Natural killer cell (primary cell): ENCODE measurements at regions not wholly inside any gene's neighbourhood (a gene's known extent, or its start where the extent isn't known, plus 50 kb on each side); places are given as distances from the start of the nearest gene placed in this dataset.

ENCODE experiments used
- ATAC-seq, 3 donors: fragments of 150-1000 bp in 2 of 3; fragments of 200-7000 bp in 1 of 3; cut with Tn5 transposase; 1 replicate in 1 of 3; 2 replicates in 2 of 3; pipeline ENCODE4 v1.10.0; 2021; ENCODE audit warnings: mild to moderate bottlenecking in 2 of 3, moderate library complexity in 2 of 3
- DNase-seq, 2 donors: peaks; one replicate each; pipeline versions ENCODE4 v3.0.0 to v3.0.0-alpha.2; 2013 to 2021; ENCODE audit warnings: mixed read lengths in 1 of 2
- H3K27ac ChIP-seq: one replicate; pipeline ENCODE4 v1.5.1; 2013; ENCODE audit warnings: mild to moderate bottlenecking, low read length
- H3K27me3 ChIP-seq: one replicate; pipeline ENCODE4 v1.6.1; 2013; ENCODE audit warnings: low read length; ENCODE audit not compliant: control insufficient read depth, insufficient read depth
- H3K36me3 ChIP-seq: one replicate; pipeline ENCODE4 v1.6.1; 2013; ENCODE audit warnings: low read length; ENCODE audit not compliant: control insufficient read depth, insufficient read depth
- H3K4me1 ChIP-seq: one replicate; pipeline ENCODE4 v1.6.1; 2013; ENCODE audit warnings: low read length; ENCODE audit not compliant: control insufficient read depth, insufficient read depth
- H3K4me3 ChIP-seq: one replicate; pipeline ENCODE4 v1.5.1; 2013; ENCODE audit warnings: low read length
- H3K9me3 ChIP-seq: one replicate; pipeline ENCODE4 v1.6.1; 2013; ENCODE audit warnings: low read length; ENCODE audit not compliant: control insufficient read depth, insufficient read depth
- H3K27ac Mint-ChIP-seq, 2 donors: one replicate each; pipeline ENCODE4 v1.8.0; 2022; ENCODE audit warnings: mild to moderate bottlenecking in 2 of 2, mixed read lengths in 2 of 2, moderate library complexity in 1 of 2
- H3K27me3 Mint-ChIP-seq, 2 donors: one replicate each; pipeline ENCODE4 v1.8.0; 2022; ENCODE audit warnings: low read depth in 2 of 2, mixed read lengths in 2 of 2
- H3K36me3 Mint-ChIP-seq: one replicate; pipeline ENCODE4 v1.8.0; 2022; ENCODE audit warnings: mixed read lengths
- H3K4me1 Mint-ChIP-seq, 2 donors: one replicate each; pipeline ENCODE4 v1.8.0; 2022; ENCODE audit warnings: mixed read lengths in 2 of 2
- H3K4me3 Mint-ChIP-seq: one replicate; pipeline ENCODE4 v1.8.0; 2022; ENCODE audit warnings: mild to moderate bottlenecking, moderate library complexity, mixed read lengths
- H3K9me3 Mint-ChIP-seq, 2 donors: one replicate each; pipeline ENCODE4 v1.8.0; 2022; ENCODE audit warnings: mixed read lengths in 2 of 2
- WGBS: methylation state at CpG from one replicate; pipeline ENCODE4 v1.1.7; 2013; ENCODE audit warnings: missing lambda C conversion rate; ENCODE audit not compliant: insufficient coverage; 5-methylcytosine and 5-hydroxymethylcytosine counted together
- intact Hi-C: fragments of 100-400 bp; cut with micrococcal nuclease; formaldehyde crosslinking; loops from one replicate; pipeline ENCODE4 v1.14.2; 2022
- TF ChIP-seq, protein P1 (sequence below): fragments of 200-600 bp; IDR thresholded peaks from one replicate; pipeline ENCODE4 v1.8.0; 2022; ENCODE audit warnings: antibody characterized with exemption

DNA sequence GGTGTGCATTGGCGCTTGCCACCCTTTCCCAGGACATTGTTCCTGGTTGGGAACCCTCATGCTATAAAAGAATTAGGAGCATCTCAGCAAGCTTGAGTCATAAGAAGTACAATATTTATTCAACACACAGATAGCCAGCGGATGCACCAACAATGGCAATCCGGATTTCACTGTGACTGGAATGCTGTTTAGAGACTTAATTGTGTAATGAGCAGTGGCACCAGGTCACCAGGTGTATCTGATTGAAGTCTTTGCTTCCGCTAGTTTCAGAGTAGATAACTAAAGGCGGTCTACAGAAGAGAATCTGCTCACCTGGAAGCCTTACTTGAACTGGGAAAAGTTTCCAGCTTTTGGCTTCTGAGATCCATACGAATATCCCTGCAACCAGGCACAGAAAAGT is 772.3 kb upstream of the GHITM start:
- ATAC-seq = no peak
- H3K27me3 ChIP-seq = no peaks in the 10 kb centered on the region

DNA sequence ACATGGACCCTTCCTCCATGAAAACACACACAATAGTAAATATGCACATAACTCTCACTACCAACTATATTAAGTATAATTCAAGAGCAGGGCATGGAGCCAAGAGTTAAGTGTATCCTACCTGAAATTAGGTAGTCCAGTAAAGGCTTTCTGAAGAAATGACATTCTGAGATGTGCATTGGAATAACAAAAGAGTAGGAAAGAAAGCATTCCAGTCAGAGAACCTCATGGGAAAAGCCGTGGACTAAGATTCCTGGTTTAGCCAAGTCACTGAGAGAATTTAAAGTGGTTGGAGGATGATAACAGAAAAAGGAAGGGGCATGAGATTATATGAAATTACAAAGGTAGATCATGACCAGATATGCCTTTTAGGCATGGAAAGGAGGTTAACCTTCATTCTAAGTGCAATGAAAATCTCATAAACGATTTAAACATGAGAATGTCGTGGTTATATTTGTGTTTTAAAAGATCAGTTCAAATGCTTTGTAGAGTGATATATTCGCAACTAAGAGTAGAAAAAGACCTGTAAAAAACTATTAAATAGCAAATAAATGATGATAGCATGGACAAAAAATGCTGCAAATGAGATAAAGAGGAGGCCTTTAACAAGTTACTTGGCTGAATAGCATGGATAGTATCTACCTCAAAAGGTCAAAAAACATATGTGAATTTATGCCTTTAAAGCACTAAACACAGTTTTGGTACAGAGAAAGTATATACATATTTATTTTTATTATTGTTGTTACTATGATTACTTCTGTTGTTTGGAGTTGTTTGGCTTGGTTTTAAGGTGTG is 767.4 kb upstream of the GHITM start:
- Histone ChIP-seq H3K27ac (no peak overlapping the region), H3K36me3 (no peaks in the 10 kb centered on the region), H3K27me3 (no peaks in the 10 kb centered on the region), H3K4me1 (no peaks in the 10 kb centered on the region), H3K9me3 (peaks cover 3% of the 10 kb centered on the region), H3K4me3 (no peak overlapping the region)
- Mint-ChIP-seq H3K4me3 (no peak overlapping the region), H3K4me1 (no peaks in the 10 kb centered on the region), H3K9me3 (peaks cover 10 to 26% of the 10 kb centered on the region in 2 donors), H3K27me3 (no peaks in the 10 kb centered on the region), H3K27ac (no peak overlapping the region), H3K36me3 (peaks cover 13% of the 10 kb centered on the region)
- WGBS = 84% methylated on average over 3 of the region's 4 CpGs
- no peak for DNase-seq
- intact Hi-C loops = no loop called here
- ATAC-seq = no peak
- TF ChIP-seq, protein P1, sequence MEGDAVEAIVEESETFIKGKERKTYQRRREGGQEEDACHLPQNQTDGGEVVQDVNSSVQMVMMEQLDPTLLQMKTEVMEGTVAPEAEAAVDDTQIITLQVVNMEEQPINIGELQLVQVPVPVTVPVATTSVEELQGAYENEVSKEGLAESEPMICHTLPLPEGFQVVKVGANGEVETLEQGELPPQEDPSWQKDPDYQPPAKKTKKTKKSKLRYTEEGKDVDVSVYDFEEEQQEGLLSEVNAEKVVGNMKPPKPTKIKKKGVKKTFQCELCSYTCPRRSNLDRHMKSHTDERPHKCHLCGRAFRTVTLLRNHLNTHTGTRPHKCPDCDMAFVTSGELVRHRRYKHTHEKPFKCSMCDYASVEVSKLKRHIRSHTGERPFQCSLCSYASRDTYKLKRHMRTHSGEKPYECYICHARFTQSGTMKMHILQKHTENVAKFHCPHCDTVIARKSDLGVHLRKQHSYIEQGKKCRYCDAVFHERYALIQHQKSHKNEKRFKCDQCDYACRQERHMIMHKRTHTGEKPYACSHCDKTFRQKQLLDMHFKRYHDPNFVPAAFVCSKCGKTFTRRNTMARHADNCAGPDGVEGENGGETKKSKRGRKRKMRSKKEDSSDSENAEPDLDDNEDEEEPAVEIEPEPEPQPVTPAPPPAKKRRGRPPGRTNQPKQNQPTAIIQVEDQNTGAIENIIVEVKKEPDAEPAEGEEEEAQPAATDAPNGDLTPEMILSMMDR = no peak

More for the DNA sequence above, 772.3 kb upstream of the GHITM start:
- Histone ChIP-seq H3K9me3 (no peaks in the 10 kb centered on the region), H3K4me1 (no peaks in the 10 kb centered on the region), H3K4me3 (no peak overlapping the region), H3K36me3 (no peaks in the 10 kb centered on the region), H3K27ac (no peak overlapping the region)
- H3K4me3 Mint-ChIP-seq = no peak overlapping the region
- H3K9me3 Mint-ChIP-seq = peaks cover 14 to 21% of the 10 kb centered on the region in 2 donors
- peaks cover 2% of the 10 kb centered on the region for H3K36me3 Mint-ChIP-seq
- intact Hi-C loops = no loop called here
- H3K4me1 Mint-ChIP-seq = no peaks in the 10 kb centered on the region
- TF ChIP-seq, protein P1 = no peak
- no peaks in the 10 kb centered on the region for H3K27me3 Mint-ChIP-seq
- no peak overlapping the region for H3K27ac Mint-ChIP-seq
- 83% methylated on average over 6 of the region's 6 CpGs for WGBS
- no peak for DNase-seq

DNA sequence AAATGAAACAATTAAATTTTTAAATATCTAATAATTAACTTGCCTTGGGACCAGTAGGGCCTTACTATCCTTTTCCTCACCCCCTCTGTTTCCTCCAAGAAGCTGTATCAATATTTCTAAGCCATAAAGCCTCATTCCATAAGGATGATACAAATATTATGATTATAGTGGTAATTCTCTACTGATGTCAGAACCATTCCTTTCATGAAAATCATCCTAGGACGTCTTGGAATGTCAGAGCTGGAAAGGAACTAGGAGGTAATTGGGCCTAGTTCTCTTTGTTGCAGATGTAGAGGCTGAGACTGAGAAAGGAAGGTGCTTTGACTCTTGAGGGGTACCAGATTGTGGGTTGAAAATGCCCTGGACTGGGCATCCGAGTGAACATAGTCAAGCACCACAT is 766.7 kb upstream of the GHITM start:
- Histone ChIP-seq H3K36me3 (no peaks in the 10 kb centered on the region), H3K27ac (no peak overlapping the region), H3K4me3 (no peak overlapping the region), H3K27me3 (no peaks in the 10 kb centered on the region), H3K4me1 (no peaks in the 10 kb centered on the region), H3K9me3 (peaks cover 3% of the 10 kb centered on the region)
- Mint-ChIP-seq H3K4me3 (no peak overlapping the region), H3K9me3 (peaks cover 10 to 31% of the 10 kb centered on the region in 2 donors), H3K36me3 (peaks cover 17% of the 10 kb centered on the region), H3K4me1 (no peaks in the 10 kb centered on the region), H3K27ac (no peak overlapping the region), H3K27me3 (no peaks in the 10 kb centered on the region)
- DNase-seq (no peak), ATAC-seq (no peak)
- intact Hi-C loops = no loop called here
- WGBS = 60% methylated on average over 2 of the region's 2 CpGs
- TF ChIP-seq, protein P1 = no peak

DNA sequence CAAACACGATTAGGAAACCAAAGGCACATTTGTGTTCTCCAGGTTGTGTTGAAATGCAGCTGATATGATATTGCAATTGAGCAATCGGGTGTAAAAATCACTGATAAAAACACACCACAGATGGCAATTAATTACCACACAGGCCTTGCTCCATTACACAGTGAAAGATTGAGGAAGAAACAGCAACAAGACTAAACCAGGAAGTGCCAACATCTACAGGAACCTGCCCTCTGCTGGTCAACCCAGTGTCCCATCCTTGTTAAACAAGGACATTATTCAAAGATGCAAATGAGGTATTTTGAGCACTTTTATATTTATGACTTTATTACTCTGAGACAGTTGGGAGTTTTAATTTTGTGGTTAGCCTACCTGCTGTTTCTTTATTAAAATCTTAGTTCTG is 765.6 kb upstream of the GHITM start:
- H3K36me3 ChIP-seq = no peaks in the 10 kb centered on the region
- no peaks in the 10 kb centered on the region for H3K27me3 ChIP-seq
- no peak overlapping the region for H3K27ac ChIP-seq
- no peaks in the 10 kb centered on the region for H3K4me1 ChIP-seq
- peaks cover 17% of the 10 kb centered on the region for H3K36me3 Mint-ChIP-seq
- TF ChIP-seq, protein P1 = no peak
- peaks cover 10 to 31% of the 10 kb centered on the region in 2 donors for H3K9me3 Mint-ChIP-seq
- no peak overlapping the region for H3K4me3 Mint-ChIP-seq
- H3K27ac Mint-ChIP-seq = no peak overlapping the region
- no peaks in the 10 kb centered on the region for H3K4me1 Mint-ChIP-seq
- H3K9me3 ChIP-seq = peaks cover 3% of the 10 kb centered on the region
- intact Hi-C loops = no loop called here
- no peak overlapping the region for H3K4me3 ChIP-seq
- 70% methylated on average over 2 of the region's 2 CpGs for WGBS
- ATAC-seq (no peak), DNase-seq (no peak)
- H3K27me3 Mint-ChIP-seq = no peaks in the 10 kb centered on the region
